ACHN (cell line): ENCODE measurements at regions not wholly inside any gene's neighbourhood (a gene's known extent, or its start where the extent isn't known, plus 50 kb on each side); places are given as distances from the start of the nearest gene placed in this dataset.
"Not testable (repeated sequence)": the region's sequence is repeated elsewhere in the genome, so short reads cannot be mapped to it uniquely, and the experiment has no call there.

Experiments used
- DNase-seq: peaks from one replicate; pipeline ENCODE4 v3.0.0-alpha.2; 2015
- in situ Hi-C: cut with HindIII; loops from 2 replicates; pipeline ENCODE4 v1.10.0; 2017; ENCODE audit warnings: low sequenced_read_pairs, low pct_ligation_motif_present, low pct_unique_long_range_greater_than_20kb

GRCh38 chr1:61585714-61586113 is 139.2 kb downstream of the TM2D1 start:
- in situ Hi-C loops: no loop called here
- DNase-seq: no peak

GRCh38 chr1:61583703-61584102 is 141.2 kb downstream of the TM2D1 start:
- in situ Hi-C loops: no loop called here

GRCh38 chr1:61581251-61581650 is 143.7 kb downstream of the TM2D1 start:
- in situ Hi-C loops: no loop called here
- no peak for DNase-seq

More at GRCh38 chr1:61583703-61584102, 141.2 kb downstream of the TM2D1 start:
- no peak for DNase-seq

GRCh38 chr1:61580417-61580816 is 144.5 kb downstream of the TM2D1 start:
- in situ Hi-C loops: no loop called here
- DNase-seq: no peak

GRCh38 chr1:61579802-61580201 is 145.1 kb downstream of the TM2D1 start:
- in situ Hi-C loops: no loop called here
- no peak for DNase-seq

GRCh38 chr1:61572046-61572445 is 152.9 kb downstream of the TM2D1 start:
- DNase-seq: no peak
- in situ Hi-C loops: no loop called here

- no peak for DNase-seq
- in situ Hi-C loops: no loop called here
Measured at GRCh38 chr1:61570191-61570590, 154.8 kb downstream of the TM2D1 start.

GRCh38 chr1:61569303-61569621 is 155.7 kb downstream of the TM2D1 start:
- in situ Hi-C loops: no loop called here
- DNase-seq: no peak

- in situ Hi-C loops: no loop called here
Measured at GRCh38 chr1:61568460-61569302, 156.3 kb downstream of the TM2D1 start.

GRCh38 chr1:61566177-61566576 is 158.8 kb downstream of the TM2D1 start:
- no peak for DNase-seq
- in situ Hi-C loops: no loop called here

More at GRCh38 chr1:61568460-61569302, 156.3 kb downstream of the TM2D1 start:
- DNase-seq: no peak

- DNase-seq: no peak
- in situ Hi-C loops: no loop called here
Measured at GRCh38 chr1:61563611-61564010, 161.3 kb downstream of the TM2D1 start.

- in situ Hi-C loops: no loop called here
- DNase-seq: no peak
Measured at GRCh38 chr1:61561666-61562065, 163.3 kb downstream of the TM2D1 start.

- DNase-seq: no peak
- in situ Hi-C loops: no loop called here
Measured at GRCh38 chr1:61560385-61560784, 164.6 kb downstream of the TM2D1 start.

- in situ Hi-C loops: no loop called here
Measured at GRCh38 chr1:61556631-61557030, 168.3 kb downstream of the TM2D1 start.

GRCh38 chr1:61552630-61553305 is 172.2 kb downstream of the TM2D1 start:
- in situ Hi-C loops: no loop called here

More at GRCh38 chr1:61556631-61557030, 168.3 kb downstream of the TM2D1 start:
- no peak for DNase-seq

GRCh38 chr1:61547302-61547701 is 177.6 kb downstream of the TM2D1 start:
- DNase-seq: peak; percentile 2
- in situ Hi-C loops: not testable (repeated sequence)

More at GRCh38 chr1:61552630-61553305, 172.2 kb downstream of the TM2D1 start:
- no peak for DNase-seq

- DNase-seq, in situ Hi-C loops: not testable (repeated sequence)
Measured at GRCh38 chr1:61544870-61545269, 180.1 kb downstream of the TM2D1 start.

- in situ Hi-C loops, DNase-seq: not testable (repeated sequence)
Measured at GRCh38 chr1:61543498-61543897, 181.4 kb downstream of the TM2D1 start.

- in situ Hi-C loops: no loop called here
- DNase-seq: no peak
Measured at GRCh38 chr1:61539720-61540462, 185.1 kb downstream of the TM2D1 start.
